Caco-2 (cell line): ENCODE measurements at regions not wholly inside any gene's neighbourhood (a gene's known extent, or its start where the extent isn't known, plus 50 kb on each side); places are given as distances from the start of the nearest gene placed in this dataset.
A peak's percentile ranks its signal among the peaks of the same experiment; 100 is the strongest.

Source experiments
- BruUV-seq: library from RNA; stranded (reverse); fragments of 400-500 nt; replicated peaks from 2 replicates; lab custom pipeline; 2021; lab: Mats Ljungman, UMichigan
- CTCF ChIA-PET: fragments of 300-600 bp; sonication (Branson Sonifier 250); formaldehyde crosslinking; loops from one replicate; lab custom pipeline; 2022; ENCODE audit warnings: antibody characterized with exemption; lab: Charles Lee
- POLR2A ChIA-PET: fragments of 300-600 bp; sonication (Branson Sonifier 250); formaldehyde crosslinking; loops from one replicate; lab custom pipeline; 2022; ENCODE audit warnings: antibody characterized with exemption; lab: Charles Lee
- DNase-seq, 2 experiments: peaks; one replicate each; pipeline versions ENCODE4 v3.0.0 to v3.0.0-alpha.2; 2020 to 2022
- H3K27me3 ChIP-seq: replicated peaks from 2 replicates; pipeline ENCODE4 v1.6.0; 2011; ENCODE audit warnings: low read length; ENCODE audit not compliant: control insufficient read depth, insufficient read depth
- H3K36me3 ChIP-seq: 2 replicates; pipeline ENCODE4 v1.5.1; 2011; ENCODE audit warnings: low read length; ENCODE audit not compliant: control insufficient read depth, insufficient read depth
- H3K4me1 ChIP-seq: fragments of 250-450 bp; sonication (Bioruptor Pico); 2 replicates; pipeline ENCODE4 v1.5.1; 2020; ENCODE audit warnings: mild to moderate bottlenecking
- H3K4me3 ChIP-seq: 2 replicates; pipeline ENCODE4 v1.5.1; 2011; ENCODE audit warnings: low read depth, mild to moderate bottlenecking, control low read depth, low read length
- H3K9me3 ChIP-seq: fragments of 250-450 bp; sonication (Bioruptor Pico); 2 replicates; pipeline ENCODE4 v1.5.1; 2020; ENCODE audit warnings: mild to moderate bottlenecking, moderate library complexity
- H3K27ac Mint-ChIP-seq: one replicate; pipeline ENCODE4 v1.8.0; 2022; ENCODE audit warnings: mixed read lengths; ENCODE audit not compliant: unreplicated experiment
- H3K27me3 Mint-ChIP-seq: one replicate; pipeline ENCODE4 v1.8.0; 2022; ENCODE audit warnings: mixed read lengths; ENCODE audit not compliant: insufficient read depth, unreplicated experiment
- H3K36me3 Mint-ChIP-seq: one replicate; pipeline ENCODE4 v1.8.0; 2022; ENCODE audit warnings: mild to moderate bottlenecking, mixed read lengths; ENCODE audit not compliant: insufficient read depth, unreplicated experiment
- H3K4me1 Mint-ChIP-seq: one replicate; pipeline ENCODE4 v1.8.0; 2022; ENCODE audit warnings: low read depth, mixed read lengths; ENCODE audit not compliant: unreplicated experiment
- H3K4me3 Mint-ChIP-seq: one replicate; pipeline ENCODE4 v1.8.0; 2022; ENCODE audit warnings: mild to moderate bottlenecking, moderate library complexity, mixed read lengths; ENCODE audit not compliant: unreplicated experiment
- H3K9me3 Mint-ChIP-seq: one replicate; pipeline ENCODE4 v1.8.0; 2022; ENCODE audit warnings: mixed read lengths; ENCODE audit not compliant: unreplicated experiment
- intact Hi-C: fragments of 100-400 bp; cut with micrococcal nuclease; formaldehyde crosslinking; loops from one replicate; pipeline ENCODE4 v1.10.0; 2022; ENCODE audit not compliant: unreplicated experiment
- TF ChIP-seq, protein P1 (sequence below), 2 experiments: fragments of 200-600 bp in 1 of 2; IDR thresholded peaks; 1 replicate in 1 of 2; 2 replicates in 1 of 2; pipeline versions ENCODE4 v1.5.1 to v1.8.0; 2011 to 2022; ENCODE audit warnings: antibody characterized with exemption in 1 of 2, control low read depth in 1 of 2, inconsistent platforms in 1 of 2, low read depth in 1 of 2, low read length in 1 of 2, mild to moderate bottlenecking in 1 of 2, moderate library complexity in 1 of 2; ENCODE audit not compliant: insufficient read depth in 1 of 2, severe bottlenecking in 1 of 2, unreplicated experiment in 1 of 2

DNA sequence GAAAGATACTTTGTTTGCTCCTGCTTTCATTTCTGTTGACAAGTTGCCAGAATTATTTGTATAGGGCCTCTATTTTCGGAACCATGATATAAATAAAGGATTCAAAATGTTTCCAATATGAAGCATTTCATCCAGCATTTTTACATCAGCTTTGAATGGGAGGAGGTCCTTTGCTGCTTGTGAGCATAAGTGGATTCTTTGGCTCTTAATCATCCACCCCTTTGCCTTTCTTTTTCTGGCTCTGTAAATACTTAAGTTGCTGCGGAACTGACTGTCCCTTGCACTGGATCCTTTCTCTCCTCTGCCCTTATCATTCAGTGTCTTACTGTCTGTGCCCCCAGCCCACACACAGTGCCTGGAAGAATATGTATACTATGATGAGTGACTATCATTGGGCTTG is 357.3 kb upstream of the RGS6 start:
- no TSS peak for BruUV-seq
- Histone ChIP-seq H3K36me3 (no peaks in the 10 kb centered on the region), H3K9me3 (no peaks in the 10 kb centered on the region), H3K4me3 (no peak overlapping the region), H3K4me1 (peaks cover 17% of the 10 kb centered on the region), H3K27me3 (no peaks in the 10 kb centered on the region)
- peaks cover 12% of the 10 kb centered on the region for H3K36me3 Mint-ChIP-seq
- no peaks in the 10 kb centered on the region for H3K9me3 Mint-ChIP-seq
- POLR2A ChIA-PET, result interaction anchor here (0.5 to 0.6 kb wide), 2 partner anchors 57 to 254 kb away, joined by 3 read pairs; no protein-coding TSS in a partner anchor
- peaks cover 36% of the 10 kb centered on the region for H3K4me1 Mint-ChIP-seq
- CTCF ChIA-PET, result no interaction called here
- peak overlapping the region; percentile 61 for H3K27ac Mint-ChIP-seq
- peak in 1 of 2 experiments; percentile 15 for DNase-seq
- no peaks in the 10 kb centered on the region for H3K27me3 Mint-ChIP-seq
- TF ChIP-seq, protein P1, sequence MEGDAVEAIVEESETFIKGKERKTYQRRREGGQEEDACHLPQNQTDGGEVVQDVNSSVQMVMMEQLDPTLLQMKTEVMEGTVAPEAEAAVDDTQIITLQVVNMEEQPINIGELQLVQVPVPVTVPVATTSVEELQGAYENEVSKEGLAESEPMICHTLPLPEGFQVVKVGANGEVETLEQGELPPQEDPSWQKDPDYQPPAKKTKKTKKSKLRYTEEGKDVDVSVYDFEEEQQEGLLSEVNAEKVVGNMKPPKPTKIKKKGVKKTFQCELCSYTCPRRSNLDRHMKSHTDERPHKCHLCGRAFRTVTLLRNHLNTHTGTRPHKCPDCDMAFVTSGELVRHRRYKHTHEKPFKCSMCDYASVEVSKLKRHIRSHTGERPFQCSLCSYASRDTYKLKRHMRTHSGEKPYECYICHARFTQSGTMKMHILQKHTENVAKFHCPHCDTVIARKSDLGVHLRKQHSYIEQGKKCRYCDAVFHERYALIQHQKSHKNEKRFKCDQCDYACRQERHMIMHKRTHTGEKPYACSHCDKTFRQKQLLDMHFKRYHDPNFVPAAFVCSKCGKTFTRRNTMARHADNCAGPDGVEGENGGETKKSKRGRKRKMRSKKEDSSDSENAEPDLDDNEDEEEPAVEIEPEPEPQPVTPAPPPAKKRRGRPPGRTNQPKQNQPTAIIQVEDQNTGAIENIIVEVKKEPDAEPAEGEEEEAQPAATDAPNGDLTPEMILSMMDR (IDR thresholded peaks at IDR 0.05; ENCODE audit: insufficient read depth in 1 of 2, low read depth in 1 of 2, low read length in 1 of 2, severe bottlenecking in 1 of 2, unreplicated experiment in 1 of 2), result no peak
- intact Hi-C loops, result no loop called here
- no peak overlapping the region for H3K4me3 Mint-ChIP-seq

GRCh38 chr14:71576472-71576871 is 355.8 kb upstream of the RGS6 start:
- no TSS peak for BruUV-seq
- H3K36me3 Mint-ChIP-seq, result peaks cover 12% of the 10 kb centered on the region
- H3K4me1 ChIP-seq, result peaks cover 17% of the 10 kb centered on the region
- H3K4me3 ChIP-seq, result no peak overlapping the region
- no peaks in the 10 kb centered on the region for H3K36me3 ChIP-seq
- H3K9me3 Mint-ChIP-seq, result no peaks in the 10 kb centered on the region
- H3K4me3 Mint-ChIP-seq, result no peak overlapping the region
- ChIA-PET POLR2A (no interaction called here), CTCF (no interaction called here)
- TF ChIP-seq, protein P1 (IDR thresholded peaks at IDR 0.05; ENCODE audit: insufficient read depth in 1 of 2, low read depth in 1 of 2, low read length in 1 of 2, severe bottlenecking in 1 of 2, unreplicated experiment in 1 of 2), result no peak
- intact Hi-C loops, result no loop called here
- DNase-seq, result no peak
- no peaks in the 10 kb centered on the region for H3K27me3 Mint-ChIP-seq
- no peaks in the 10 kb centered on the region for H3K27me3 ChIP-seq
- no peak overlapping the region for H3K27ac Mint-ChIP-seq
- no peaks in the 10 kb centered on the region for H3K9me3 ChIP-seq
- H3K4me1 Mint-ChIP-seq, result peaks cover 37% of the 10 kb centered on the region

GRCh38 chr14:71579331-71579730 is 352.9 kb upstream of the RGS6 start:
- Mint-ChIP-seq H3K27ac (peak overlapping the region; percentile 44), H3K4me3 (no peak overlapping the region), H3K27me3 (no peaks in the 10 kb centered on the region), H3K4me1 (peaks cover 30% of the 10 kb centered on the region), H3K36me3 (peaks cover 12% of the 10 kb centered on the region), H3K9me3 (no peaks in the 10 kb centered on the region)
- peaks cover 15% of the 10 kb centered on the region for H3K4me1 ChIP-seq
- H3K36me3 ChIP-seq, result no peaks in the 10 kb centered on the region
- H3K9me3 ChIP-seq, result no peaks in the 10 kb centered on the region
- CTCF ChIA-PET, result no interaction called here
- no peaks in the 10 kb centered on the region for H3K27me3 ChIP-seq
- TF ChIP-seq, protein P1 (IDR thresholded peaks at IDR 0.05; ENCODE audit: insufficient read depth in 1 of 2, low read depth in 1 of 2, low read length in 1 of 2, severe bottlenecking in 1 of 2, unreplicated experiment in 1 of 2), result no peak
- intact Hi-C loops, result no loop called here
- POLR2A ChIA-PET, result no interaction called here
- no peak for DNase-seq
- BruUV-seq, result no TSS peak
- H3K4me3 ChIP-seq, result no peak overlapping the region
